ENCODE measurements at regions not wholly inside any gene's neighbourhood (a gene's known extent, or its start where the extent isn't known, plus 50 kb on each side); places are given as distances from the start of the nearest gene placed in this dataset.

GRCh38 chr20:48295445-48295903 is 510.2 kb upstream of the SULF2 start (continued):
- TF ChIP-seq SNAPC4 (CRISPR knock-in tag; IDR thresholded peaks at IDR 0.05) (no peak), RAD21 (CRISPR knock-in tag; IDR thresholded peaks at IDR 0.05) (no peak), ZNF280D (CRISPR knock-in tag; IDR thresholded peaks at IDR 0.05) (no peak), ZNF256 (CRISPR knock-in tag; conservative IDR thresholded peaks at IDR 0.05) (no peak), HNF4A (CRISPR knock-in tag; IDR thresholded peaks at IDR 0.05) (peak; percentile 51), MAFF (IDR thresholded peaks at IDR 0.05; ENCODE audit: low read depth, low read length) (0 out of 2 replicates have a peak, but pooled peaks have one; percentile 1), ZNF12 (CRISPR knock-in tag; IDR thresholded peaks at IDR 0.05) (no peak), ZNF501 (CRISPR knock-in tag; IDR thresholded peaks at IDR 0.05) (0 out of 2 replicates have a peak, but pooled peaks have one; percentile 21), PITX1 (CRISPR knock-in tag; IDR thresholded peaks at IDR 0.05) (peak; percentile 42; the same call in 1 of the 2 replicates), ZNF18 (CRISPR knock-in tag; IDR thresholded peaks at IDR 0.05; ENCODE audit: insufficient replicate concordance) (no peak), MTF1 (CRISPR knock-in tag; IDR thresholded peaks at IDR 0.05) (no peak), ZKSCAN8 (CRISPR knock-in tag; IDR thresholded peaks at IDR 0.05; ENCODE audit: borderline replicate concordance) (no peak), NCOA2 (CRISPR knock-in tag; IDR thresholded peaks at IDR 0.05) (peak; percentile 20; the same call in 1 of the 2 replicates), ZNF768 (CRISPR knock-in tag; IDR thresholded peaks at IDR 0.05) (no peak), HNF1B (CRISPR knock-in tag; IDR thresholded peaks at IDR 0.05) (no peak; the same call in 1 of the 2 replicates), SMC3 (IDR thresholded peaks at IDR 0.05; ENCODE audit: low read length) (peak; percentile 41; the same call in 1 of the 2 replicates), ZFP41 (CRISPR knock-in tag; IDR thresholded peaks at IDR 0.05; ENCODE audit: borderline replicate concordance) (no peak), ARID3A (IDR thresholded peaks at IDR 0.05; ENCODE audit: low read depth, low read length) (peak; percentile 6; the same call in 1 of the 2 replicates)
